Vagina (tissue), 2 donors: ENCODE measurements at regions not wholly inside any gene's neighbourhood (a gene's known extent, or its start where the extent isn't known, plus 50 kb on each side); places are given as distances from the start of the nearest gene placed in this dataset. TPM values are rescaled to one million over a fixed set of nuclear protein-coding genes. Genes with fewer than 3 reads are reported as not detected.
"Not testable (repeated sequence)": the region's sequence is repeated elsewhere in the genome, so short reads cannot be mapped to it uniquely, and the experiment has no call there.

Source experiments
- DNase-seq, 2 donors: peaks; one replicate each; pipeline ENCODE4 v3.0.0-alpha.2; 2017; ENCODE audit errors: extremely low spot score in 2 of 2
- H3K27ac ChIP-seq: fragments of 200-600 bp; sonication (generic); one replicate; pipeline ENCODE4 v1.5.1; 2019
- H3K27me3 ChIP-seq: fragments of 200-600 bp; sonication (generic); one replicate; pipeline ENCODE4 v1.5.1; 2019
- H3K36me3 ChIP-seq, 2 donors: fragments of 200-600 bp; sonication (generic); one replicate each; pipeline ENCODE4 v1.5.1; 2017 to 2019
- H3K4me1 ChIP-seq: fragments of 200-600 bp; sonication (generic); one replicate; pipeline ENCODE4 v1.5.1; 2019
- H3K4me3 ChIP-seq, 2 donors: fragments of 200-600 bp; sonication (generic); 1 replicate in 1 of 2; 2 replicates in 1 of 2; pipeline ENCODE4 v1.5.1; 2016 to 2019
- H3K9me3 ChIP-seq: fragments of 200-600 bp; sonication (generic); one replicate; pipeline ENCODE4 v1.5.1; 2019
- POLR2A ChIP-seq, 2 donors: fragments of 450-650 bp; IDR thresholded peaks; one replicate each; pipeline ENCODE4 v1.6.1; 2017; ENCODE audit warnings: antibody characterized with exemption in 2 of 2, mild to moderate bottlenecking in 2 of 2, moderate library complexity in 2 of 2
- POLR2AphosphoS5 ChIP-seq, 2 donors: sonication (generic); formaldehyde crosslinking; IDR thresholded peaks; one replicate each; pipeline ENCODE4 v1.9.0; 2017; ENCODE audit warnings: antibody characterized with exemption in 2 of 2, mild to moderate bottlenecking in 2 of 2, low read depth in 1 of 2; ENCODE audit not compliant: insufficient read depth in 1 of 2
- intact Hi-C: fragments of 100-400 bp; cut with DNase I; formaldehyde crosslinking; loops from one replicate; pipeline ENCODE4 v1.15.1; 2023
- small RNA-seq: library from RNA; depleted of rRNA; stranded (forward); fragments of <200 nt; gene quantifications from one replicate; pipeline ENCODE3, GENCODE V24; 2016
- TF ChIP-seq, protein P1 (sequence below), 3 experiments: fragments of 450-650 bp in 2 of 3; fragments of 200-600 bp in 1 of 3; sonication (generic) in 1 of 3; IDR thresholded peaks; one replicate each; pipeline ENCODE4 v1.5.1; 2017 to 2019; ENCODE audit warnings: antibody characterized with exemption in 3 of 3, mild to moderate bottlenecking in 2 of 3, moderate library complexity in 2 of 3

DNA sequence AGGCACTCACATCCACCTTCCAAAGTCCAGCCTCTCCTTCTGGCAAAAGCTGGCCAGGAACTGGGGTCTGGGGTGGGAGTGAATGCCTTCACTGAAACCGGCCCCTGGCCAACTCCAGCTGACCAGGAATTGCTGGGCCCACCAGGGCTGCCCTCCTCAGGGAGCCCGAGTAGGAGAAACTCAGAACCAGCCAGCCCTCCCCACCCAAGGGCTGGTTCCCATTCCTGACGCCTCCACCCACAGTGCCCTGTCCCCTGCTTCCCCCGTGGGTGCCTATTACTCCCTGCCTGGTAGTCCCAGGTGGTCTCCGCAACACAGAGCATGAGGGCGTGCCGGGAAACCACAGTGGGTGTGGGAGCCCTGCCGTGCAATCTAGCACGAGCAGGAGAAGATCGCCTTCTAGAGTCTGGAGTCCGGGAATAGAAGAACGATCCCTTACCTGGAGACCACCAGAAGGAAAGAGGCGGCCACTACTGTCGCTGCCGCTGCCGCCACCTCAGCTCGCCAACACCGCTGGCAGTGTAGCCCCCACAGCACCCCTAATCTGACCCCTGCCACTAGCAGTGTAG, 178.8 kb downstream of the POTEB3 start:
- no peaks in the 10 kb centered on the region for H3K36me3 ChIP-seq
- H3K4me3 ChIP-seq: no peak overlapping the region
- peak in 1 of 2 donors; percentile 98 for DNase-seq
- no peaks in the 10 kb centered on the region for H3K4me1 ChIP-seq
- H3K9me3 ChIP-seq: no peaks in the 10 kb centered on the region
- TF ChIP-seq, protein P1, sequence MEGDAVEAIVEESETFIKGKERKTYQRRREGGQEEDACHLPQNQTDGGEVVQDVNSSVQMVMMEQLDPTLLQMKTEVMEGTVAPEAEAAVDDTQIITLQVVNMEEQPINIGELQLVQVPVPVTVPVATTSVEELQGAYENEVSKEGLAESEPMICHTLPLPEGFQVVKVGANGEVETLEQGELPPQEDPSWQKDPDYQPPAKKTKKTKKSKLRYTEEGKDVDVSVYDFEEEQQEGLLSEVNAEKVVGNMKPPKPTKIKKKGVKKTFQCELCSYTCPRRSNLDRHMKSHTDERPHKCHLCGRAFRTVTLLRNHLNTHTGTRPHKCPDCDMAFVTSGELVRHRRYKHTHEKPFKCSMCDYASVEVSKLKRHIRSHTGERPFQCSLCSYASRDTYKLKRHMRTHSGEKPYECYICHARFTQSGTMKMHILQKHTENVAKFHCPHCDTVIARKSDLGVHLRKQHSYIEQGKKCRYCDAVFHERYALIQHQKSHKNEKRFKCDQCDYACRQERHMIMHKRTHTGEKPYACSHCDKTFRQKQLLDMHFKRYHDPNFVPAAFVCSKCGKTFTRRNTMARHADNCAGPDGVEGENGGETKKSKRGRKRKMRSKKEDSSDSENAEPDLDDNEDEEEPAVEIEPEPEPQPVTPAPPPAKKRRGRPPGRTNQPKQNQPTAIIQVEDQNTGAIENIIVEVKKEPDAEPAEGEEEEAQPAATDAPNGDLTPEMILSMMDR (IDR thresholded peaks at IDR 0.05): no peak
- no peak for TF ChIP-seq POLR2AphosphoS5 (IDR thresholded peaks at IDR 0.05; ENCODE audit: insufficient read depth in 1 of 2, low read depth in 1 of 2)
- TF ChIP-seq POLR2A (IDR thresholded peaks at IDR 0.05): no peak
- intact Hi-C loops: no loop called here
- H3K27ac ChIP-seq: no peak overlapping the region
- H3K27me3 ChIP-seq: no peaks in the 10 kb centered on the region

DNA sequence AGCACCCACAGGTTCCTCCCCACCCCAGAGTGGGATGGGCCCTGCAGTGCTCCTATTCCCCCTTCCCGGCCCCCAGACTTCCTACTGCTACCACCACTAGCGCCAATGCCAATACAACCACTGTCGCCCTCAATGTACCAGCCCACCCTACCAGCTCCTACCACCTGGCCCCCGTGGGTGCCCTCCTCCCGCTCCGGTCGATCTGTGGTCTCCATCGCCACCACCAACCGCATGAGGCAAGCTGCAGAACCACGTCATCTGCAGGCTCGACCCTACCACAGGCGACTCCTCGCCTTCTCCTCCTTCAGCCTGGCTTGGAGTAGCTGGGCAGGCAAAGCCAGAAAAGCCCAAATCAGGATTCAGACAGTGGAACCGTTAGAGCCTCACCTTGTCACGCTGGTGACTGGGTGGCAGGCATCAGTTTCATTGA, 179.3 kb downstream of the POTEB3 start:
- Histone ChIP-seq H3K9me3 (no peaks in the 10 kb centered on the region), H3K4me1 (no peaks in the 10 kb centered on the region), H3K27ac (no peak overlapping the region), H3K27me3 (no peaks in the 10 kb centered on the region), H3K4me3 (no peak overlapping the region), H3K36me3 (no peaks in the 10 kb centered on the region)
- intact Hi-C loops: no loop called here
- TF ChIP-seq, protein P1 (IDR thresholded peaks at IDR 0.05): no peak
- no peak for TF ChIP-seq POLR2AphosphoS5 (IDR thresholded peaks at IDR 0.05; ENCODE audit: insufficient read depth in 1 of 2, low read depth in 1 of 2)
- DNase-seq: no peak

- H3K36me3 ChIP-seq, H3K4me1 ChIP-seq, H3K9me3 ChIP-seq, H3K27me3 ChIP-seq, intact Hi-C loops, H3K4me3 ChIP-seq, DNase-seq, H3K27ac ChIP-seq: not testable (repeated sequence)
Observed at GRCh38 chr15:21258635-21259034, 181.7 kb downstream of the POTEB3 start.

- H3K4me3 ChIP-seq, H3K9me3 ChIP-seq, H3K27me3 ChIP-seq, H3K4me1 ChIP-seq, H3K36me3 ChIP-seq, DNase-seq, H3K27ac ChIP-seq, intact Hi-C loops: not testable (repeated sequence)
Observed at GRCh38 chr15:21249508-21250019, 190.7 kb downstream of the POTEB3 start.

Small RNA genes in the stretch of these regions (small RNA-seq; reads per million reads assigned to genes)
- not detected for gene RNU6-1235P
